Activated naive CD8-positive, alpha-beta T cell (primary cell): ENCODE measurements at regions not wholly inside any gene's neighbourhood (a gene's known extent, or its start where the extent isn't known, plus 50 kb on each side); places are given as distances from the start of the nearest gene placed in this dataset.
A peak's percentile ranks its signal among the peaks of the same experiment; 100 is the strongest.

Source experiments
- H3K27ac Mint-ChIP-seq: one replicate; pipeline ENCODE4 v1.8.0; 2021; ENCODE audit warnings: mixed read lengths
- H3K27me3 Mint-ChIP-seq: one replicate; pipeline ENCODE4 v1.8.0; 2021; ENCODE audit warnings: mixed read lengths
- H3K36me3 Mint-ChIP-seq: one replicate; pipeline ENCODE4 v1.8.0; 2021; ENCODE audit warnings: mixed read lengths
- H3K4me1 Mint-ChIP-seq: one replicate; pipeline ENCODE4 v1.8.0; 2021; ENCODE audit warnings: low read depth, mixed read lengths
- H3K4me3 Mint-ChIP-seq: one replicate; pipeline ENCODE4 v1.8.0; 2021; ENCODE audit warnings: mild to moderate bottlenecking, mixed read lengths
- H3K9me3 Mint-ChIP-seq: one replicate; pipeline ENCODE4 v1.8.0; 2021; ENCODE audit warnings: low read depth, mixed read lengths

GRCh38 chr17:70604854-70605253, 435.5 kb downstream of the KCNJ2 start:
- Mint-ChIP-seq H3K9me3 (no peaks in the 10 kb centered on the region), H3K27ac (no peak overlapping the region), H3K27me3 (no peaks in the 10 kb centered on the region), H3K4me3 (no peak overlapping the region), H3K36me3 (no peaks in the 10 kb centered on the region), H3K4me1 (no peaks in the 10 kb centered on the region)

DNA sequence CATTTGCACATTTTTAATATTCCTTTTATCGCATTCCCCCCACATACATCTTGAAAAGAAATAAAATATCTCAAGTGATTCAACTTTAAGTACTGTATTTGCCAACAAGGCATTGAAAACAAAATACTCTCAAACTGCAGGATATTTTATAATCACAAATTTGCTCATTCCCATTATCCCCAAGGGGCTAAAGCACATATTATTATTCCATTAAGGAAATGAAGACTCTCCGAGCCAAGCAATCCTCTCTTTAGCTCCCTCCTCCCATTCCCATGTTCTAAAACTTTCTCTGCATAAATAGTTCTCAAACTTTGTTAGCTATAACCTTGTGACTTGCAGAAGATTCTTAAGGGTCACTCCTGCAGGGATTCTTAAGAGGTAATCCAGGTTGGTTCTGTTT, 436.8 kb downstream of the KCNJ2 start:
- H3K4me3 Mint-ChIP-seq, result no peak overlapping the region
- no peak overlapping the region for H3K27ac Mint-ChIP-seq
- no peaks in the 10 kb centered on the region for H3K36me3 Mint-ChIP-seq
- no peaks in the 10 kb centered on the region for H3K9me3 Mint-ChIP-seq
- no peaks in the 10 kb centered on the region for H3K27me3 Mint-ChIP-seq
- H3K4me1 Mint-ChIP-seq, result no peaks in the 10 kb centered on the region

DNA sequence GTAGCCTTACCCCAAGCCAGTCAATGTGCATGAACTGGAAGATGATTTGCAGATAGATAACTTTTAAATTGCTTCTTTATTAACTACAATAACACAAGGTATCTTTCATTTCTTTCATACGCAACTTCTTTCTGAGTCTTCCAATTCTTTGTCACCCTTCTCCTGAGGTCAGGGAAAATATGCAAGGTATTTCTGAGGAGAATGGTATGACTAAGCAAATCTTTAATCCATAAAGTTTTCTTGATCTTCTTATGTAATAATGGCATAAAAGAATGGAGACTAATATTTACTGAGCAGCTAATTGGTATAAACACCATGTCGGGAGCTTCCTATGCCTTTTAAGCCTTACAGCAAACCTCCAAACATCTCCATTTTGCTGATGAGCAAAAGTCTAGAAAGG, 438.9 kb downstream of the KCNJ2 start:
- Mint-ChIP-seq H3K27ac (no peak overlapping the region), H3K4me3 (no peak overlapping the region), H3K4me1 (no peaks in the 10 kb centered on the region), H3K9me3 (no peaks in the 10 kb centered on the region), H3K36me3 (no peaks in the 10 kb centered on the region), H3K27me3 (no peaks in the 10 kb centered on the region)

DNA sequence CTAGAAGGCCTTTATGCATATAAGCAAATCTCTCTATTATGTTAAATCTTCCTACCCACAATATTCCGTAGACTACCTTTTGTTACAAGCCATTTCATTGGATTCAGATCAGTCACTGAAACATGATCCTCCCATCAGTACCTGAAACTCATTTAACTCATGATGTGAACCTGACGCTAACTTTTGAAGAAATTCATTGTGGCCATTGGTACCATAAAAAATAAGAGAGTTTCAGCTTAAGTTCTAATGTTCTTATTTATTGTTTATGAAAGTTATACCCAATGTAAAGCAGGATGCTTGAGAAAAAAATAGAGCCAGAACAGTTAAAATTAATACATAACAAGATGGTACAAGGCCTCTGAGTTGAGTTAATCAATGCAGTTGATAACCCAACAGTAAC, 439.6 kb downstream of the KCNJ2 start:
- H3K27me3 Mint-ChIP-seq, result no peaks in the 10 kb centered on the region
- H3K36me3 Mint-ChIP-seq, result no peaks in the 10 kb centered on the region
- no peak overlapping the region for H3K27ac Mint-ChIP-seq
- H3K4me1 Mint-ChIP-seq, result no peaks in the 10 kb centered on the region
- H3K4me3 Mint-ChIP-seq, result no peak overlapping the region
- H3K9me3 Mint-ChIP-seq, result no peaks in the 10 kb centered on the region

DNA sequence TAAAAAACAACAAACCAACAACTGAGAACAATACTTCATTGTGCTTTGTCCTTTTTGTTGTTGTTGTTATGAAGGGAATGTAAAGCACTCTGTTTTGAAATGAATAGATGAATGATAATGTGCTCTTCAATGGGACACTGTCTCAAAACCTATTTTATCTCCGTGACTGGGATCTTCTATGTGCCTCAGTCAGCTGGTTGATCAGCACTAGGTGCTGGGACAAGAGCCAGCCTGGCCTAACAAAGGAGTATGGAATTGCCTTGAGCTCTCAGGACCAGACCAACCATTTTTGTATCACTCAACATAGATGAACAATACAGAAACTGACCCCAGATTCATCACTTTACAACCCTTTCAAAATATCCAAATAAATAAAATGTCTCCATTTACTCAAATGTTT, 440.2 kb downstream of the KCNJ2 start:
- no peaks in the 10 kb centered on the region for H3K27me3 Mint-ChIP-seq

DNA sequence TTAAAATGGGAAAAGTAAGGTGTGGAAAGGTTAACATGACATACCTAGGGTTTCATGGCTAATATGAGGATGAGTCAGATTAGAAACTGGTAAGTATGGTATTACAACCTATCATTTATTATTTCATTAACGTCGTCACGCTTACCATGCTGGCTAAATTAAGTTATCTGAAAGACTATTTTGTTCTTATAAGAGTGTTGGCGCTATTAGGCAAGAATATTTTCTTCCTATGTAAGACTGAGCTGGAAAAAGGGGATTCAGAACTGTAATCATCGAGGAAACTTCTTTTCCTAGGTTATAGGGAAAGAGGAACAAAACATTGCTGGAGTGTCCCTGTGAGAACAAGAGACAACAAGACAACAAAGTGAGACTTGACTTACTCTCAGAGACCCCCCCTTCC, 440.8 kb downstream of the KCNJ2 start:
- Mint-ChIP-seq H3K4me1 (no peaks in the 10 kb centered on the region), H3K36me3 (no peaks in the 10 kb centered on the region), H3K27me3 (no peaks in the 10 kb centered on the region), H3K27ac (no peak overlapping the region), H3K4me3 (no peak overlapping the region), H3K9me3 (no peaks in the 10 kb centered on the region)

More for the DNA sequence above, 440.2 kb downstream of the KCNJ2 start:
- Mint-ChIP-seq H3K4me3 (no peak overlapping the region), H3K9me3 (no peaks in the 10 kb centered on the region), H3K4me1 (no peaks in the 10 kb centered on the region), H3K36me3 (no peaks in the 10 kb centered on the region), H3K27ac (no peak overlapping the region)

DNA sequence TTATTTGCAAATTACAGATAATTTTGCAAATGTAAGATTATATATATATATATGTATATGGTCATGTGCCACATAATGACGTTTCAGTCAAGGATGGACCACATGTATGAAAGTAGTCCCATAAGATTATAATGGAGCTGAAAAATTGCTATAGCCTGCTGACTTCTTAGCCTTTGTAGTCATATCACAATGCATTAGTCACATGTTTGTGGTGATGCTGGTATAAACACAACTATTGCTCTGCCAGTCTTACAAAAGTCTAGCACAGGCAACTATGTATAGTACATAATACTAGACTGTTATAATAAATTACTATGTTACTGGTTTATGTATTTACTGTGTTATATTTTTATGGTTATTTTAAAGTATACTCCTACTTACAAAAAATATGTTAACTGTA, 444.3 kb downstream of the KCNJ2 start:
- H3K27me3 Mint-ChIP-seq, result no peaks in the 10 kb centered on the region

GRCh38 chr17:70615831-70616230, 446.5 kb downstream of the KCNJ2 start:
- Mint-ChIP-seq H3K27ac (no peak overlapping the region), H3K36me3 (no peaks in the 10 kb centered on the region), H3K4me3 (no peak overlapping the region), H3K9me3 (no peaks in the 10 kb centered on the region), H3K4me1 (no peaks in the 10 kb centered on the region), H3K27me3 (no peaks in the 10 kb centered on the region)

More for the DNA sequence above, 444.3 kb downstream of the KCNJ2 start:
- H3K27ac Mint-ChIP-seq, result no peak overlapping the region
- no peaks in the 10 kb centered on the region for H3K36me3 Mint-ChIP-seq
- no peaks in the 10 kb centered on the region for H3K9me3 Mint-ChIP-seq
- H3K4me1 Mint-ChIP-seq, result no peaks in the 10 kb centered on the region
- H3K4me3 Mint-ChIP-seq, result no peak overlapping the region

DNA sequence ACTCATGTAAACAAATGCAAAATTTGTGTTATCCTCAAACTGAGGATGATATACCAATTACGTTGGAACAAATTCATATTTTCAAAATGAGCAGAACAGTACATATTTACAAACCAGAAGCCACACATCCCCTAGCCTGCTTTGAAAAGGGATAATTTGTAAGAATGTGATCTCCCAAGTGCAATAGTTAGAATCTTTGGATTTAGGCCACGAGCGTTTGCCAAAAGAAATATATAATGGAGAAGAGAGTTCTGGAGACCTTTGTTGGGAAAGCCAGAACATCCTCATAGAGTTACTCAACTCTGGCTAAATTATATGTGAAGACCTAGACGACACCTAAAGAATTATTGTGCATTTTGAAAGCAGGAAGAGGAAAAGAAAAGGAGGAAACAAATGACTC, 449.3 kb downstream of the KCNJ2 start:
- no peak overlapping the region for H3K4me3 Mint-ChIP-seq

GRCh38 chr17:70621566-70621965, 452.2 kb downstream of the KCNJ2 start:
- no peak overlapping the region for H3K4me3 Mint-ChIP-seq
- H3K4me1 Mint-ChIP-seq, result no peaks in the 10 kb centered on the region
- H3K36me3 Mint-ChIP-seq, result no peaks in the 10 kb centered on the region
- H3K27me3 Mint-ChIP-seq, result no peaks in the 10 kb centered on the region
- H3K9me3 Mint-ChIP-seq, result no peaks in the 10 kb centered on the region
- no peak overlapping the region for H3K27ac Mint-ChIP-seq

More for the DNA sequence above, 449.3 kb downstream of the KCNJ2 start:
- no peaks in the 10 kb centered on the region for H3K36me3 Mint-ChIP-seq
- no peaks in the 10 kb centered on the region for H3K9me3 Mint-ChIP-seq
- no peaks in the 10 kb centered on the region for H3K27me3 Mint-ChIP-seq
- H3K4me1 Mint-ChIP-seq, result no peaks in the 10 kb centered on the region
- no peak overlapping the region for H3K27ac Mint-ChIP-seq

- Mint-ChIP-seq H3K4me1 (no peaks in the 10 kb centered on the region), H3K4me3 (no peak overlapping the region), H3K27me3 (no peaks in the 10 kb centered on the region), H3K9me3 (no peaks in the 10 kb centered on the region), H3K27ac (no peak overlapping the region), H3K36me3 (no peaks in the 10 kb centered on the region)
These were observed 453.3 kb downstream of the KCNJ2 start for GRCh38 chr17:70622368-70623260.

DNA sequence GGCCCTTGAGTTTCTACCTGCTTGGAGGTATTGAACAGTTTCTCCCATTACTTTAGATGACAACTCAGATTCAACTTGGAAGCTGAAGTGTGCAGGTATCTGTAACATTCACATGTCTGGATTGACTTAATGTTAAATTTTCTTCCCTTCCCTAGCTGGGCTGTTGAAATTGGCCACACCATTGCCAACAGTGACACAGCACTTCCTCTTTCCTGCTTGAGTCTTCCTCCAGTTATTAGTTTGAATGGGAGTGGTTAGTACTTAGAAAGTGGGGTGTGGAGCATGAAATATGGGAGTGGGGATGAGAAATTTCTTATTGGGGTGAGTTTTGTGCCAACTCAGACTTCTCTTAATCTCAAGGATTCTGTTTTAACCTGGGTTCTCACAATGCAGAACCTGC, 454.9 kb downstream of the KCNJ2 start:
- no peaks in the 10 kb centered on the region for H3K4me1 Mint-ChIP-seq

DNA sequence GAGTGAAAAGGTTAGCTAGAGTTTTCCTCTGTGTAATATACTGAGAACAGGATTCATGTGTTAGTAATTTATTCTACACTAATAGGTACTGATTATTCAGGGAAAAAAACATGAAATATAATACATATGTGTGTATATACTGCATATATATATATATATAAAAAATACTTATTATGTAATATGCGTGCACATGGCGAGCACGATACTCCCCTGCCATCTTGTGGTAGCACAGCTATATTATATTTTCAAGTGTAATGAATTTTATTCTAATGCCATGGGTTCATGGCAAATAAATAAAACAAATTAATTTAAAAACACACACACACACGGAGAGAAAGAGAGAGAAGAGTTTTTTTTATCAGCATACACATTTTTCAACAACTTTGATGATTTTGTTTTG, 460.6 kb downstream of the KCNJ2 start:
- H3K4me1 Mint-ChIP-seq, result no peaks in the 10 kb centered on the region
- H3K9me3 Mint-ChIP-seq, result no peaks in the 10 kb centered on the region
- peaks cover 6% of the 10 kb centered on the region for H3K27me3 Mint-ChIP-seq
- no peaks in the 10 kb centered on the region for H3K36me3 Mint-ChIP-seq
- H3K4me3 Mint-ChIP-seq, result no peak overlapping the region
- no peak overlapping the region for H3K27ac Mint-ChIP-seq

More for the DNA sequence above, 454.9 kb downstream of the KCNJ2 start:
- no peaks in the 10 kb centered on the region for H3K9me3 Mint-ChIP-seq
- peak overlapping the region; percentile 3 for H3K27ac Mint-ChIP-seq
- H3K4me3 Mint-ChIP-seq, result no peak overlapping the region
- H3K36me3 Mint-ChIP-seq, result no peaks in the 10 kb centered on the region
- H3K27me3 Mint-ChIP-seq, result no peaks in the 10 kb centered on the region

DNA sequence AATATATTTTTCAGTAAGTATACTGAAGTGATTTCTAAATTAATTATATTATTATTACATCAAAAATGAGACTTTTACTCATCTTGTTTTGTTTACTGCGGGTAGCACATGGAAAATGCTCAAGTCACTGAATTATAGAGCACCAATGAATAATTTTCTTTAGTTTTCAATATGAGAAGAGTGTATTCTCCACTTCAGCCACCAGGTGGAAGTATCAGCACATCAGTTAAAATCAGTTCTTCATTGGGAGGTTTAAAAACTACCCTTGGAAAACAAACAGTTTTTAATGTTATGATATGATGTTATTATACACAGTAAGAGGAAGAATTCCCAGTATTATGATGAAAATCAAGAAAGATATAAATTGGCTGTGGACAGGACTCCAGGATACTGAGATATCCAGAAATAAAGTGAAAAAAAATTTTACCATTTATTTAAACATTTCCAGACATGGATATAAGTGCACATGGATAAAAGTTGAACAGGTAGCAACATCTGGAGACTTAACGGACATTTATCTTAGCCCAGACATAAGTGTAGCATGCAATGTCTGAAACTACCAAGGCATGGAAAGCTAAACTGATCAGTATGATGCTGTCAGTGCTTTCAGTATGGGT, 467.3 kb downstream of the KCNJ2 start:
- Mint-ChIP-seq H3K9me3 (no peaks in the 10 kb centered on the region), H3K4me3 (no peak overlapping the region), H3K27ac (no peak overlapping the region), H3K36me3 (no peaks in the 10 kb centered on the region), H3K4me1 (no peaks in the 10 kb centered on the region), H3K27me3 (peaks cover 4% of the 10 kb centered on the region)

GRCh38 chr17:70642059-70642458, 472.7 kb downstream of the KCNJ2 start:
- Mint-ChIP-seq H3K36me3 (no peaks in the 10 kb centered on the region), H3K9me3 (no peaks in the 10 kb centered on the region), H3K4me1 (no peaks in the 10 kb centered on the region), H3K27me3 (no peaks in the 10 kb centered on the region), H3K27ac (no peak overlapping the region), H3K4me3 (no peak overlapping the region)

DNA sequence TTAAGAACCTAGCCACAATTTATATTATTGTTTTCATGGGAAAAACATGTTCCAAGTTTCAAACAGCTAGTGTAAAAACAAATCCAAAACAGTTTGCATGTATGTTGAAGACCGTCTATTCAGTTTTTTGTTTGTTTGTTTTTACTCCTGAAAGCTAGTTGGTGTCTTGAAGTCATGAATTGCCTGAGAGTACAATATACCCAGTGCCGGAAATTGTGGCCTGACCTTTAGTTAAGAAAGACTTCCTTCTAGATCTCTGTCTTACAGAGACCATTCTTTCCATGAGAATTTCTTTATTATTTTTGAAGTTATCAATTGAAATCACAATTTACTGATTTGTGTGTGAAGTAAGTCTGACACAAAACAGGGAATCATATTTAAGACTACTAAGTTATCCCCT, 474.8 kb downstream of the KCNJ2 start:
- H3K4me3 Mint-ChIP-seq, result no peak overlapping the region
- no peak overlapping the region for H3K27ac Mint-ChIP-seq
- no peaks in the 10 kb centered on the region for H3K27me3 Mint-ChIP-seq
- no peaks in the 10 kb centered on the region for H3K36me3 Mint-ChIP-seq
- no peaks in the 10 kb centered on the region for H3K4me1 Mint-ChIP-seq
- no peaks in the 10 kb centered on the region for H3K9me3 Mint-ChIP-seq
